SU-DHL-6 (cell line): ENCODE measurements at regions not wholly inside any gene's neighbourhood (a gene's known extent, or its start where the extent isn't known, plus 50 kb on each side); places are given as distances from the start of the nearest gene placed in this dataset.

Source experiments
- H2AFZ ChIP-seq: fragments of 200-600 bp; sonication (generic); 2 replicates; pipeline ENCODE4 v1.6.1; 2014; ENCODE audit warnings: low read depth, mild to moderate bottlenecking, moderate library complexity, mixed read lengths, antibody characterized with exemption, low read length; ENCODE audit not compliant: severe bottlenecking
- H3F3A ChIP-seq: fragments of 200-600 bp; shearing (Covaris generic); 2 replicates; pipeline ENCODE4 v1.6.0; 2016; ENCODE audit warnings: antibody characterized with exemption, mild to moderate bottlenecking; ENCODE audit not compliant: insufficient read depth
- H3K27ac ChIP-seq: fragments of 200-600 bp; sonication (generic); 2 replicates; pipeline ENCODE4 v1.5.1; 2016; ENCODE audit warnings: low read depth, mild to moderate bottlenecking, low read length, moderate library complexity, mixed read lengths
- H3K27me3 ChIP-seq: fragments of 200-600 bp; sonication (generic), shearing (Covaris generic); 2 replicates; pipeline ENCODE4 v1.6.0; 2014; ENCODE audit warnings: mild to moderate bottlenecking, low read length
- H3K36me3 ChIP-seq: fragments of 200-600 bp; sonication (generic); 2 replicates; pipeline ENCODE4 v1.6.1; 2014; ENCODE audit warnings: mild to moderate bottlenecking, low read length, mixed read lengths
- H3K4me2 ChIP-seq: fragments of 300-600, 200-600 bp; shearing (Covaris generic), sonication (generic); 2 replicates; pipeline ENCODE4 v1.6.0; 2014; ENCODE audit warnings: low read length, low read depth, mild to moderate bottlenecking; ENCODE audit not compliant: poor library complexity, severe bottlenecking
- H3K4me3 ChIP-seq: fragments of 200-600 bp; sonication (generic); 2 replicates; pipeline ENCODE4 v1.5.1; 2014; ENCODE audit warnings: antibody characterized with exemption, low read length, mild to moderate bottlenecking, mixed read lengths; ENCODE audit not compliant: insufficient read depth, poor library complexity, severe bottlenecking
- H3K79me2 ChIP-seq: fragments of 200-600 bp; sonication (generic); 2 replicates; pipeline ENCODE4 v1.6.1; 2014; ENCODE audit warnings: mild to moderate bottlenecking, low read length, moderate library complexity; ENCODE audit not compliant: insufficient read depth
- H3K9ac ChIP-seq: fragments of 200-600 bp; sonication (generic); 2 replicates; pipeline ENCODE4 v1.7.0; 2014; ENCODE audit warnings: mild to moderate bottlenecking, low read length
- H3K9me2 ChIP-seq: fragments of 200-600 bp; sonication (generic); replicated peaks from 2 replicates; pipeline ENCODE4 v1.6.1; 2014; ENCODE audit warnings: low read length; ENCODE audit not compliant: insufficient read depth
- H3K9me3 ChIP-seq: fragments of 200-600 bp; sonication (generic); 2 replicates; pipeline ENCODE4 v1.6.1; 2014; ENCODE audit warnings: low read length, mixed read lengths; ENCODE audit not compliant: insufficient read depth
- H4K20me1 ChIP-seq: fragments of 200-600 bp; sonication (generic); 2 replicates; pipeline ENCODE4 v1.6.1; 2014; ENCODE audit warnings: low read depth, mild to moderate bottlenecking, antibody characterized with exemption, low read length, moderate library complexity, mixed read lengths
- CTCF ChIP-seq: fragments of 200-600 bp; sonication (generic); IDR thresholded peaks from one replicate; pipeline ENCODE4 v1.5.1; 2017; ENCODE audit warnings: antibody characterized with exemption, mild to moderate bottlenecking, low read length, moderate library complexity; ENCODE audit not compliant: insufficient read depth, poor library complexity, severe bottlenecking
- EZH2phosphoT487 ChIP-seq: fragments of 200-600 bp; sonication (generic), shearing (Covaris generic); conservative IDR thresholded peaks from 2 replicates; pipeline ENCODE4 v1.6.1; 2018; ENCODE audit warnings: mild to moderate bottlenecking, antibody characterized with exemption, low read length, moderate library complexity, mixed read lengths

- H3K9me3 ChIP-seq, result no peaks in the 10 kb centered on the region
- TF ChIP-seq EZH2phosphoT487 (no peak), CTCF (no peak)
- no peak overlapping the region for H3K27ac ChIP-seq
- H3K36me3 ChIP-seq, result no peaks in the 10 kb centered on the region
- no peaks in the 10 kb centered on the region for H4K20me1 ChIP-seq
- no peaks in the 10 kb centered on the region for H3K79me2 ChIP-seq
- no peak overlapping the region for H3K4me3 ChIP-seq
- H3F3A ChIP-seq, result no peaks in the 10 kb centered on the region
- no peak overlapping the region for H2AFZ ChIP-seq
- no peak overlapping the region for H3K9ac ChIP-seq
- no peak overlapping the region for H3K4me2 ChIP-seq
- no peaks in the 10 kb centered on the region for H3K9me2 ChIP-seq
- no peaks in the 10 kb centered on the region for H3K27me3 ChIP-seq
These were observed 119.7 kb downstream of the CD47 start for GRCh38 chr3:107970993-107971580.

- no peak overlapping the region for H3K27ac ChIP-seq
- no peaks in the 10 kb centered on the region for H3K9me2 ChIP-seq
- no peak overlapping the region for H3K4me2 ChIP-seq
- H3K36me3 ChIP-seq, result no peaks in the 10 kb centered on the region
- H3F3A ChIP-seq, result no peaks in the 10 kb centered on the region
- TF ChIP-seq EZH2phosphoT487 (no peak), CTCF (no peak)
- H3K27me3 ChIP-seq, result no peaks in the 10 kb centered on the region
- no peak overlapping the region for H3K4me3 ChIP-seq
- no peaks in the 10 kb centered on the region for H4K20me1 ChIP-seq
- no peak overlapping the region for H2AFZ ChIP-seq
- H3K9ac ChIP-seq, result no peak overlapping the region
- no peaks in the 10 kb centered on the region for H3K9me3 ChIP-seq
- no peaks in the 10 kb centered on the region for H3K79me2 ChIP-seq
These were observed 120.6 kb downstream of the CD47 start for GRCh38 chr3:107969994-107970819.

DNA sequence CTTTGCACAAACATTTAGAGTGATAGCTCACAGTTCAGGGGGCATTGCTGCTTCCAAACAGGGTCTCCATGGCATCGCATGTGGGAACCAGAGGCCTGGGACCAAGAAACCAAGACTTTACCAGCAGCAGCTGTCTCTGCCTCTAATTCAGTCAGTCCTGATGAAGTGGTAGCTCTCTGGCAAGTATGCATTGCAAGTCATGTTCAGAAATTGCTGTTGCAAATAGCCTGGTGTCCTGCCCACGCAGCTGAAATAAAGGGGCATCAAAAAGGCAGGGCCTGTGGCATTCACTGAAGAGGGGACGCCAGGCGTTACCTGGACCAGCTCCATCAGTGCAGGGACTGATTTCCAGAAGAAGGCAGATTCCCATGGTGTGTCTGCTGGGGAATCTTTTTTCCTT is 121.3 kb downstream of the CD47 start:
- H3K27me3 ChIP-seq, result no peaks in the 10 kb centered on the region
- no peaks in the 10 kb centered on the region for H4K20me1 ChIP-seq
- TF ChIP-seq CTCF, result no peak
- no peak for TF ChIP-seq EZH2phosphoT487
- no peak overlapping the region for H3K9ac ChIP-seq
- no peak overlapping the region for H3K4me2 ChIP-seq
- H3K9me3 ChIP-seq, result no peaks in the 10 kb centered on the region
- no peaks in the 10 kb centered on the region for H3K36me3 ChIP-seq
- H2AFZ ChIP-seq, result no peak overlapping the region
- H3K27ac ChIP-seq, result no peak overlapping the region
- no peaks in the 10 kb centered on the region for H3K9me2 ChIP-seq
- no peak overlapping the region for H3K4me3 ChIP-seq
- H3K79me2 ChIP-seq, result no peaks in the 10 kb centered on the region
- no peaks in the 10 kb centered on the region for H3F3A ChIP-seq
